ENCODE measurements at regions not wholly inside any gene's neighbourhood (a gene's known extent, or its start where the extent isn't known, plus 50 kb on each side); places are given as distances from the start of the nearest gene placed in this dataset.

- Histone ChIP-seq H3K27ac (ENCODE audit: low read depth, low read length) (no peak overlapping the region), H3K36me3 (ENCODE audit: insufficient read depth, low read length) (no peaks in the 10 kb centered on the region), H3K9ac (ENCODE audit: low read depth, low read length) (no peak overlapping the region), H3K9me3 (ENCODE audit: insufficient read depth, low read depth, low read length) (no peaks in the 10 kb centered on the region), H3K27me3 (ENCODE audit: insufficient read depth, low read length) (no peaks in the 10 kb centered on the region), H3K4me1 (ENCODE audit: insufficient read depth, low read length) (no peaks in the 10 kb centered on the region), H3K4me3 (ENCODE audit: low read length) (no peak overlapping the region)
- 100% methylated on average over 1 of the region's 2 CpGs for WGBS
Observed at GRCh38 chr3:154071146-154071545, 50.0 kb upstream of the ARHGEF26 start.

All from HUES64 (cell line).